NCI-H2029 (cell line): ENCODE measurements at regions not wholly inside any gene's neighbourhood (a gene's known extent, or its start where the extent isn't known, plus 50 kb on each side); places are given as distances from the start of the nearest gene placed in this dataset.
A peak's percentile ranks its signal among the peaks of the same experiment; 100 is the strongest.
"Not testable (repeated sequence)": the region's sequence is repeated elsewhere in the genome, so short reads cannot be mapped to it uniquely, and the experiment has no call there.

ENCODE experiments used
- DNase-seq: peaks from one replicate; lab custom pipeline; 2025; lab: John Stamatoyannopoulos, UW

DNA sequence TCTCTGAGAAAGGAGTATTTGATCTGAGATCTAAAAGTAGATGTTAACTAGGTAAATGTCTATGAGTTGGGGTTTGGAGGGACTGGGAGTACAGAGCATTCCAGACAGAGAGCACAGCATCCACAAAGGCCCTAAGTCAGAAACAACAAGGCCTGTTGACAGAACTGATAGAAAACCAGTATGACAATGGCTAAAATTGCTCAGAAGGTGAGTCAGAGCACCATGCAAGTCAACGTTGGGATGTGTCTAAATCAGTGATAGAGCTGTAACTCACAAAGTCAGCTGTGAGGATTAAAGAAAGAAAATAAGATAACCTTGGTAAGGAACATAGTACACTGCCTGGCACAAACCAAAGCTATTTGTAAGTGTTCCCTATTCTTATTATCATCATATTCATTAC is 124.0 kb downstream of the CETN3 start:
- DNase-seq: no peak

DNA sequence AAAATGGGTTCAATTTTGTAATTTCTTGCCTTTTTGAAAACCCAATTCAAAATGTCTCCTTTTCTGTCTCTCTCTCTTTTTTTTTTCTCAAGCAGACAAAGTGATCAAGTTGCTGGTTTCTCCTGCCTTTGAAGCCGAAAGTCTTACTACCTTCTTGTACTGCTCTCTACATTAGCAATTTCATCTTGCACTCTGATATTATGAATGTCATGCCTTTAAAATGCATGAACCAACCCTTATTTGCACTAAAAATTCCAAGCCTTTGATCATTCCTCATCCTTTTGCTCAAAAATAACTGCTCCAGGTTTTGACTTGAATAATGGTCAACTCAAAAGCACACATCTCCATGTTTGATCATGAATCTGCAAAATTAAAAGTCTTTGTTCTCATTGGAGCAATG is 125.2 kb downstream of the CETN3 start:
- no peak for DNase-seq

DNA sequence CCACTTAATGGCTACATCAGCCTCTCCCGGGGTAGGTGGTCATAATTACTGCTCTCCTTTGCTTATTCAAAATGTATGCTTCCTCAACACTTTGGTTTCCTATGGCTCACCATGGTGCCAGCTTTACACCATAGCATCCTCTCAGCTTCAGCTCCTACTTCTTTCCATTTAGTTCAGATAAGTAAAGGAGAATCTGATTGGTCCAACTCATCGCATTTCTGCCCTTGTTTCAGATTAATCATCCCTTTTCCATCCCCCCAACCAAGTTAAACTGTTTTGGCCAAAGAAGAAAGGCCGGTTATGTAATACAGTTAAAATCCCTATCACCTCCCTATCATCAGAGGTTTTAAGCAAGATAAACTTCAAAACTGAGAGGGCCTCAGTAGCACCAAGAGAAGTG is 130.5 kb downstream of the CETN3 start:
- DNase-seq: no peak

DNA sequence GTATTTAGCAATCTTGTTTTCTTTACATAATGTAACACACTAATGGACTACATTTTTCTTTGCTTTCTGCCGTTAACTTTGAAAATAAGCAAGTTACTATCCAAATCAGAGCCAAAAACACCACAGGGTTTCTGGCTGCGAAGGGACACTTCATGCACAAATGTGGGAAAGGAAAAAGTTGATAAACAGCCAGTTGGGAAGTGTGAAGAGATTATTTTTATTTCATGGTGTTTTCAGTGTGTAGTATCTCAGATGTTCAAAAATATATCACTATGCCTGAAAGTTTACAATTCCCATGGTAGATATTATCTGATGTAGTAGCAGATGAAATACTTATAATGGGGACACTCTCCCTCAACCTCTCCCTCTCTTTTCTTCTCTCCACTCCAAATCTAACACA is 135.3 kb downstream of the CETN3 start:
- no peak for DNase-seq

DNA sequence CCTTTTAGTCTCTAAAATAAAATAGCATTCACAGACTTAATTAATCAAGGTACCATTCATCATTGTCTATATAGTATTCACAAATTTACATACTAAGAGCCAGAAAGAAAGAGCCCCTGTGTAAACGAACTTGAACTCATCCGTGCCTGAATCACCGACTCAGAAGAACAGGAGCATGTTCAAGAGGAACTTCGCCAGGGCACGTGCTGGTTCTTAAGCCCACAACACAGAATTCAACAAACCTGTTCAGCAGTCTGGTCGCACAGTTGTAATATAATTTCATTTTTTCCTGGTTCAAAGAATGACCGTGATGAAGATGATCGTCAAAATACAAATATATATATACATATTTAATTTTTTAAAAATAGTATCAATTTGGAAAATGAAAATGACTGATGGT is 141.9 kb downstream of the CETN3 start:
- no peak for DNase-seq

DNA sequence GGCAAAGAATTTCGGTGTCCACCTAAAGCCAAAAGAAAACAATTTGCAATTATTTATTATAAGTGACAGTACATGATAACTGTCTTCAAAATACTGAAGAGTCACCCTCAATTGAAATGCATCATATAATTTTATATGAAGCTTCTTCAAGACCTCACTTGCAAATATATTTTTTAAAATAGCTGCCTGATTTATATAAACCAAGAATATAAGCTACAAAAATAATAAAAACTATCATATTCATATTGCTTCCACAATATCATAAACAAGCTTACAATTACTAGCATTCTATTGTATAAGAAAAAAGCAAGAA is 144.1 kb downstream of the CETN3 start:
- DNase-seq: no peak

DNA sequence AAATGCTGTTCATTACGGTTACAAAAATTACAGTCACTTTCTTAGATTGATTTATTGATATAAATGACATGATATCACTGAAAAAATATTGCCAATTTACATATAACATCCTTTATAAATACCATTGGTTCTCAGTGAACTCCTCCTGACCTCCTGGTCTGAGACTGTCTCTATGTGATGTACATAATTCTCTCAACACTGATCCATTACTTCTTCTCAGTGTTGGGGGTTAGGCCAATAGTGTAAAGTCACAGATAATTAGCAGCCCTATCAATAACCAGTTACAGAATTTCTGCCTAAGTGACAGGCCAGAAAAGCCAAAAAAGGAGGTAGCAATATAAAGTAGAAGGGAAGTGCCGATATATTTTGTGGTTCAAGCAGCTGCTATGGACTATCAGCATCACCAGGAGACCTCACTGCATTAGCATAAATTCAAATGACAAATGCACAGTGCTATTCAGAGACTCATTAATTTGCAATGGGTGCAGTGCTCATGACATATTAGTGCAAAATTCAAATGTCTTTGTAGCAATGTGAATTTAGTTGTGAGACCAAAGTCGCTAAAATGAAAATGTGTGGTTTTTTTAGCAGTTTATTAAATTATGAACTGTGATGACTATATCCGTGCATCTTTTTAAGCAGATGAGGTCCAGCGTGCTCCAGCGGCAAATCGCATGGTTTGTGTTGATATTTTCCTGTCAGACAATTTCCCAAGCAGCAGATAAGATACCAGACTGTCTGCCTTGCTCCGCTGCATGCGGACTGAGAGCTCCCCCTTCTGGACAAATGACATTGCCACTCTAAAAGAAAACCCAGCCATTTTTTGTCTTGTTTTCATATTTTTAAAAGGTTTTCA is 144.6 kb downstream of the CETN3 start:
- DNase-seq: peak; percentile 51

DNA sequence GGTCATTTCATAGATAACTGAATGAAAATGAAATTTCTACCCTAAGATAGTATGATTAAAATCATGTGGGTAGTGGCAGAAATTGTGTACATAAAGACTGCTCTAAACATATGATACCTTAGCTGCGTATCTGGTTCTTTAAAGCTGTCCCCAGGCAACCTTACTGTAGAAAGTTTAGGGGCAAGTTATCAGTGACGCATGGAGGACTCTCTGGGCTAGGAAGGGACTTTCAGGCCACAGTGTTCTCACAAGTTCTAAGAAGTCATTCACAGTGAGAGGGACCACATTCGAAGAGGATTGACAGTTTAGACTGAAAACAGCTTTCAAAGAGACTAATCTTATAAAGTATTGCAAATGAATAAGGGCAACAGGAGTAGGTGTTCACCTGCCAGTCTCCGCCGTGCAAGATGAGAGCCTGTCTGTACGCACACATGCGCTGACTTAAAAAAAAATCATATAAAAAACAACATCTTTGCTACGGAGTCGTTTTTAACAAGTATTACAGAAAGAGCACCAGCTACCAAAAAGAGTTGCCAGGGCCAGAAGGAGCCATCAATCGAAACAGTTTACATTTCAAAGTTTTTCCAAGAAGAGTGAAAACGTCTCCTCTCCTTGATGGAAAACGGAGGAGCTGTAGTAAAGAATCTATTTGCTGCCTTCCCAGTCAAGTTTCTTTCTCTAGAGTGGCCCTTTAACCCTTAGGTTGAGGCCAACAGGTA is 146.3 kb downstream of the CETN3 start:
- DNase-seq: no peak

DNA sequence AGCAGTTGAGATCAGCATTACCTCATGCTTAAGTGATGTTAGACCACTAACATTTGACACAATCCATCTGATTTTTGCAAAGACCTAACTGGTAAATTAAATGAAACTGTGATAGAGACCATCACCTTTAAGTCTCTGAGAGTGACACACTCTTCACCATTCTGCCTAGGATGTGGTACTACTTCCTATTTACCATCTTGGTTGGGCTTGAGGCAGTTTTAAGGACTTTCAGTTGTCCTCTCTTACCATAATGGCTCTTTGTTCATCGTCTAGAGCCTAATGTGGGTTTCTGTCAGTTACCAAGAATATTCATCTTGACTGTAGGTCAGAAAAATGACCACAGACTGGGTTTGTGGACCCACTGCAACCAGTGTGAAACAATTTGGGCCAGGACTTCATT is 158.1 kb downstream of the CETN3 start:
- no peak for DNase-seq

DNA sequence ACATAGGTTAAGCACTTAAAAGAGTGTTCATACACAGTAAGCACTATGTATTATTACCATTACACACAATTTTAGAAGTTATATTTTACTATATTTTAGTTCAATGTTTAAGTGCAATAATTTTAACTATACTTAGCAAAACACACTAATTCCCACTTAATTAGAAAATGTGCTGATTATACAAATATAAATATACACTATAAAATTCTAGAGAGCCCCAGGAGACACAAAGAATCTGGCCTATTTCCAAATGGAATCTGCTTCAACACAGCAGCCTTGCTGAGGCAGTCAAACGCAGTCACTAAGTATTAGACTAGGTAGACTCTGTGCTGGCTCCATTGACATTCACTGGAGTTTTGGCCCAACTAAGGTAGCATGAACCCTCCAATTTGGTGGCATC is 160.9 kb downstream of the CETN3 start:
- DNase-seq: no peak

DNA sequence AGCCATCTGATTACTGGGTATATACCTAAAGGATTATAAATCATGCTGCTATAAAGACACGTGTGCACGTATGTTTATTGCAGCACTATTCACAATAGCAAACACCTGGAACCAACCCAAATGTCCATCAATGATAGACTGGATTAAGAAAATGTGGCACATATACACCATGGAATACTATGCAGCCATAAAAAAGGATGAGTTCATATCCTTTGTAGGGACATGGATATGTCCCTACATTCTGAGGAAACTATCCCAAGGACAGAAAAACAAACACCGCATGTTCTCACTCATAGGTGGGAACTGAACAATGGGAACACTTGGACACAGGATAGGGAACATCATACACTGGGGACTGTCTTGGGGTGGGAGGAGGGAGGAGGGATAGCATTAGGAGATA is 165.7 kb downstream of the CETN3 start:
- DNase-seq: not testable (repeated sequence)

DNA sequence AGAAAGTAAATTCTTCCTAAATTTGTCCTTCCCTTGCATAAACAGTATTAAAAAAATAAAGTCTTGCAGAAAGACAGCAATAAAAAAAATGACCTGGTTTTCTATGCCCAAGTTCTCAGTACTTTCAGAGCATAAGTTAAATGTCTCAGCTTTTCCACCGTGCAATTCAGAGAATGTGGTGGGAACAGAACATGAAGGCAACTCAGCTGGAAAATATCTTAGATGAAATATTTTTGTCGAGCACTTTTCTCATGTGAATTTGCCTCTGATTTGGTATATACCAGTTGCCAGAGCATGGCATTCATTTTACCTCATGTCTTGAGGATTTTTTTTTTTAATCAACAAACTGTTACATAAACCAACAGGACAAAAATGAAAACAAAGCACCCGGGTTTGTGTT is 176.1 kb downstream of the CETN3 start:
- no peak for DNase-seq

DNA sequence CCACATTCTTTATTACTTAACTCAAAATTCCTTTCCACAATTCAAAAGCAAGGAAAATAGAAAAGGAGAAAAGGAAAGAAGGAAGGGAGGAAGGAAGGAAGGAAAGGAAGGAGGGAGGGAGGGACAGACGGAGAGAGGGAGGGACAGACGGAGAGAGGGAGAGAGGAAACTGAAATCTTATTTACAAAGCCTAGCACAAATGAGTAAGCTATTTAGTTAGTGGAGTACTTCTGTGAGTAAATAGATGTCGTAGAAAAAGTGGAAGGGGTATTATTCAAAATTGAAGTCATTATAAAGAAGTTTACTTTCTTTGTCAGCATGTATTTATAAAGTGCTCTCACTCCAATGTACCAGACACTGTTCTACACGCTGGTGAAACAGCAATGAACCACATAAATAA is 177.9 kb downstream of the CETN3 start:
- DNase-seq: no peak

DNA sequence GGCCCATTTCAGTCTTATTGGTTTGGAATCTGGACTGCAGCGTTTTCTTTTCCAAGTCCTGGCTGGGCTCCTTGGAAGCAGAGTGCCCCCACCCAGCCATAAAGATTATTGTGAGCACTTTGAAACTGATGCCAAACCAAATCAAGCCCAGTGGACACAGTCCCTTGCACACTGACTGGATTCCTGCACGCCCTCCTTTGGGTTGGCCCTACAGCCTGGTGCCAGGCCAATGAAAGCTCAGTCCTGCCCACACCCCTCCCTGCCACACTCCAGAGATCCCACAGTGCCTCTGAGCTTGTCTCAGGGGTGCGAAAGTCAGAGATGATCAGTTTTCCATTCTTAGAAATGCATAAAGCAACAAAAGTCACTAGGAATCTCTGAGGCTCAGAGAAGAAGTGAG is 181.9 kb downstream of the CETN3 start:
- DNase-seq: no peak

DNA sequence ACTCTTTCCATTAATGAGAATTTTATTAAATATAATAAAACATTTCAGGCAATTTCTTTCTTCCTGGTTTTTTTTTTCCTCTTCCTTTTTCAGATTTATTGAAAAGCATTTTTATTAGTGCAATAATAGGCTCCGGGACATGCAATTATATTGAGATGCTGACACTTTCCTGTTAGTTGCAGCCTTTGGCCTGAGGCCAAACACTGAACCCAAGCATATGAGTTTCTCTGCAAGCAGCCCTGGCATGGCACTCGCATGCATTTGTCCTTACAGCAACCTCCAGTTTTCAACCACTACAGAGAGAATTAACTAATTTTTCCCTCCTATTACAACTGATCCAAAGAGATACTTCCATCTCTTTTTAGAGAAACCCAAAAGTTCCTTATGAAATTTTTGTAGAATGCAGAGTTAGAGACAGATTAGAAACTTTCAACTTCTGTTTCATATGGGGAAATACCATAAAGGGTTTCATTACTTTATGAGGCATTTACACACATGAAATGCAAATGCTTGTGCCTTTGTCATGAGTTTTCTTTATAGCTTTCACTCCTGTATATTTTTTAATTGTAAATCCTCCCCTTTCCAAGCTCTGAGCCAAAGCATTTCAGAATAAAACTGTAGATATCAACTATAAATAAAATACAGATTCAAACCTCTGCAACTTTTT is 183.0 kb downstream of the CETN3 start:
- DNase-seq: no peak

DNA sequence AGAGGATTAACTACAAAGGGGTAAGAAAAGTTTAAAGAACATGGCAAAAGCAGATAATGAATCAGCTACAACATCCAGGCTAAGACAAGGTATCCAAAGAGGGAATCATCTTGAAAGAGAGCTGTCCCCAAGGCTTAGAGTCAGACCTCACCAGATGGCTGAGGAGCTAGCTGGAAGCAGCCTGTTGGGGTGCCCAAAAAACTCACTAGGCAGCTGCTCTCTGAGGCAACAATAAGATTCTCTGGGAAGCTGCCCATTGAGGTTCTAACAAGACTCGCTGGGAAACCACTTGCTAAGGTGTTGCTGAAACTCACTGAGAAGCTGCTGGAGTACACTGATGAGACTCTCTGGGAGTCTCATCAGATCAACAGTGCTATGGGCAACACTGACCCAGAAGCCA is 185.2 kb downstream of the CETN3 start:
- no peak for DNase-seq

DNA sequence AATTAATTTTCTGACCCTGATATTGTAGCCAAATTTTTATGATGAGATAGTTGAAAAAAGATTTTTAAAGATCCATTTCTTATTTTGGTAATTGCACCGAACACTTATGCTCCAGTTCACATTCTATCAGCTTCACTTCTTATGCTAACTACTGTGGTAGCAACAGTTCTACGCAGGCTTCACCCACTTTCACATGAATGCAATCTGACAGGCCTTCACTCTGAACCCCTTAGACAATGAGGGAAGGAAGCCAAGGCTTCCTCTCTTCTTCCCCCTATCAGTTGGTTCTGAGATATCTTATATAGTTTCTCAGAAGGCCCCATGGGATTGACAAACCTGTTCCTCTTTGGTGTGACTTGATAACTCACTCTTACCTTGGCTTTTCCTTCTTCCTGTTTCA is 185.8 kb downstream of the CETN3 start:
- no peak for DNase-seq

DNA sequence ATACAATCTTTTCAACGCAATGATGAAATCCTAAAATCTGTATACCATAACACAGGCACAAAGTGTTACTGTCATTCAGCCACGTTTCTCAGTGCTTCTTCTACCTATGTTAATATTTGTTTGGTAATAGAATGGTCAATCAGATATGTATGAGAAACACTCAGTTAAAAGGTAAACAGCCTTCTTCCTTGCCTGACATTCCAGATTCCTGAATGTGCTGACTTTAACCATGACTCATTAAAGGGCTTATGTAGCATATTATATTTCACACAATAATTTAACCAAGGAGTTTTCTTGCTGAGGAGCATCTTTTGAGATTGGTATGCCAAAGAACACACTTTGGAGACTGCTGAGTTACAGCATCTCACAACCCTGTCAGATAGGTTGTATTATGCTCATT is 187.6 kb downstream of the CETN3 start:
- DNase-seq: no peak

DNA sequence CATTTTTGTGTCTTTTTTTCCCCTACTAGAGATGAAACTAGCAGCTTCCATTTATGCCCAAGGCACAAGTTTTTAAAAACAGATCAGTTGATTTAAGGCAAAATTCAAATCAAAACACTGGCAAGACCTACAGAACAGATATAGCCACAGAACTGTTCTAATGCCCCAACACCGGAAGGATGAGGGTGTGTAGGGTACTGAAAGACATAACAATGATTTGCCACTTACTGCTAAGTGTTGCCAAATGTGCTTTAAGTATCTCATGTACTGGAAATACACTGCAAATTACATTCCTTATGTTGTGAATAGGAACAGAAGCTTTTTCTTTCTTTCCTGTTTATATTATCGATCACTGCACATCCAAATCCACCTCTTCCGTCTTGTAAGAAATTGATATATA is 189.0 kb downstream of the CETN3 start:
- no peak for DNase-seq

DNA sequence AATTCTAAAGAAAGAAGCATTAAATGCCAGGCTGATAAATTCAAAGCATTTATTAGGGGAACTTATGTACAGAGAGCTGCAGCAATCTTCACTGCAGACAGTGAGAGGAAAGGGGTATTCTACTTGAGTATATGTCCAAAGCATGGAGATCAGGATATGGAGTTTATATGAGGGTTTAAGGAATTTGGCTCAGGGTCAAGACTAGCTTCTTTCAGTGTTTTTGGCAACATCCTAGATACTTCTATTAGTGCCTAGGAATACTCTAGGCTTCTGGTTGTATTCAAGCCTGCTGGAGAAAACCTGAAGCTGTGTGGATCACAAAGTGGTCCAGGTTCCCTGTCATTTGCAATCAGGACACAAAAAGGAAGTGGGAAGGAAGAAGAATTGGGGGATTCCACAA is 194.6 kb downstream of the CETN3 start:
- no peak for DNase-seq

DNA sequence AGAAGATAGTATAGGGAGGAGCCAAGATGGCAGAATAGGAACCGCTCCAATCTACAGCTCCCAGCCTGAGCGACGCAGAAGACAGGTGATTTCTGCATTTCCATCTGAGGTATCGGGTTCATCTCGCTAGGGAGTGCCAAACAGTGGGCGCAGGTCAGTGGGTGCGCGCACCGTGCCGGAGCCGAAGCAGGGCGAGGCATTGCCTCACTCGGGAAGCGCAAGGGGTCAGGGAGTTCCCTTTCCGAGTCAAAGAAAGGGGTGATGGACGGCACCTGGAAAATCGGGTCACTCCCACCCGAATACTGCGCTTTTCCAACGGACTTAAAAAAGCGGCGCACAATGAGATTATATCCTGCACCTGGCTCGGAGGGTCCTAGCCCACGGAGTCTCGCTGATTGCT is 201.2 kb downstream of the CETN3 start:
- DNase-seq: peak; percentile 20

DNA sequence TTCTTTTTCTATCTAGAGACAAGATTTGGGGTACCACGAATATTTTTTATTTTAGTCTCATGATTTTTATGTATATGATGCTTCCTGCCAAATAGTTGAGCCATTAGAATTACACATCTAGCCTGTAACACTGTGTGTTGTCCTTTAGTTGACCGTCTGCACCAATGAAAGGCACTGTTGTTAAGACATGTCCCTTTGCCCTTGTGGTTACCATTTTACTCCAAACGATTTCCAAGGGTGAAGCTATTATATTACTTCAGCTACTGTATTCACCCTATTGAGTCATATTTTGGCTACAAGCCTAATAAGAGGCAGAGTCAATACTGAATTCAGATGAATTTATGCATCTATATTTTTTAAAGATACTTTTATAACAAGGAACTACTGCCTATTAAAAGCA is 207.6 kb downstream of the CETN3 start:
- peak; percentile 72 for DNase-seq

DNA sequence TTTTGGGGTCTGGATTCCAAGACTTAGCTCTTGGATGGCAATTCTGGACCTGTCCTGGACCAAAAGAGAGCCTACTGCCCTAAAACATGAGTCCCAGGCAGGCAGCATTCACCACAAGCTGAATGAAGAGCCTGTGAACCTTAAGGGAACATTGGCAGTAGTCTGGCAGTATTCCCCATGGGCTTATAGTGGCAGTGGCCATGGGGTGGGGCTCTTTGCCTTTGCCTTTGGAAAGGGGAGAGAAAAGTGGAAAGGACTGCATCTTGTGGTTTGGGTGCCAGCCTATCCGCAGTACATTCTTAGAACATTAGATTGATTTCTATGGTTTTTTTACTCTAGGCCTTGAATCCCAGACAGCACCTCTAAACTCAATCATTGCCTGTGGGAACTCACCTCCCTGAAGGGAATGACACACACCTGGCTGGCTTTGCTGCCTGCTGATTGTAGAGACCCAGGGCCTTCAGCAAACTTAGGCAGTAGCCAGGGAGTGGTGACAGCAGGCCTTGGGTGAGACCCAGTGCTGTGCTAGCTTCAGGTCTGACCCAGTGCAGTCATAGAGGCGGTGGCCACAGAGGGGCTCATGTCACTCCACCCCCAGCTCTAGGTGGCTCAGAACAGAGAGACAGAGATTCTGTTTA is 216.3 kb downstream of the CETN3 start:
- no peak for DNase-seq
